ENCODE measurements at regions not wholly inside any gene's neighbourhood (a gene's known extent, or its start where the extent isn't known, plus 50 kb on each side); places are given as distances from the start of the nearest gene placed in this dataset.

DNA sequence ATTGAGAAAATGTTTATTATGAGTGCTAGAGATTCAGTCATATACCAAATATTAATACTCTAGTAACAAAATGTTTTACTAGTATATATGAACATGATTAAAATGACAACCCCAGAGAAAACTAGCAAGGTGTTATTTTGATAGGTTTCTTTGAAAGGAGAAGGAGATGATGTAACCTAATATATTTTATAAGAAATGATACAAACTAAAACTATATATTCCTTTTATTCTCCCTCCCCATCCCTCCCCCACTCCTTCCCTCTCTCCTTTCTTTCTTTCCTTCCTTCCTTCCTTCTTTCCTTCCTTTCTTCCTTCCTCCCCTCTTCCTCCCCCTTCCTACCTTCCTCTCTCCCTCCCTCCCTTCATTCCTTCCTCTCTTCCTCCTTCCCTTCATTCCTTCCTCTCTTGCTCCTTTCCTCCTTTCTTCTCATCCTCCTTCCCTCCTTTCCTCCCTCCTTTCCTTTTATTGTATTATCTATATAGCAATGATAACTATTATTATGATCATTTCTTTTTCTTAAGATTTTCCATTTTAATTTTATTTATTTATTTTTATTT lies 215.3 kb upstream of the MEF2C start:
- no peak for DNase-seq

DNA sequence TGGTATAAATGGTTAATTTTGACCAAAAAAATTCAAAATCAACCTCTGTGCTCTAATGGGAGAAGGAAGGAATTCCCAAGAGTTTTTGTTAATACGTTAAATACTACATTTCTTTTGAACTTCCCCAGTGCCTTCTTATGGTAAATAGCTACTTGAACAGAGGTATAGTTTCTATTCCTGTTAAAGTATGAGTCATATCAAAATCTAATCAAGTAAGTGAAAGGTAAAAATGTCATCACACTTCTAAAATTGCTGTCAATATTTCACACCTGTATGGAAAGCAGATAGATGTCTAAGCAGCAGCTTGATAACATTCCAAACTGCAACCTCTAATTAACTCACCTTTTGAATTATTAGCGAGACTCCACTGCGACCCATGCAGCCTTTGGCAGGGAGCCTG lies 214.1 kb upstream of the MEF2C start:
- DNase-seq = no peak

DNA sequence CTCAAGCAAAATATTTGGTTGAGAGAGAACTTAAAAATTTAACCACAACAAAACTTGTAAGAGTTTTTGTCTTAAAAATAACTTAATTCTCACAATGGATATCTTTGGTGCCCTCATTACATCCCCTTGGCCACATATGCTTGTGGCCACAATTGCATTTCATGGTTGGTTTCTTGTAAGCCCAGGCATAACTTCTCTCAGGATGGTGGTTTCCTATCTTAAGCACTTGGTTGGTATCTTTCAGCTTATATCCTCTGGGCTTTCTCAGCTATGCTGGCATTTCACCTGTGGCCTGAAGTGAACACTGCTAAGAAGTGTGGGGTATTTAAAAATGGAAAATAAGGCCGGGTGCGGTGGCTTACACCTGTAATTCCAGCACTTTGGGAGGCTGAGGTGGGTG lies 212.4 kb upstream of the MEF2C start:
- DNase-seq = no peak

DNA sequence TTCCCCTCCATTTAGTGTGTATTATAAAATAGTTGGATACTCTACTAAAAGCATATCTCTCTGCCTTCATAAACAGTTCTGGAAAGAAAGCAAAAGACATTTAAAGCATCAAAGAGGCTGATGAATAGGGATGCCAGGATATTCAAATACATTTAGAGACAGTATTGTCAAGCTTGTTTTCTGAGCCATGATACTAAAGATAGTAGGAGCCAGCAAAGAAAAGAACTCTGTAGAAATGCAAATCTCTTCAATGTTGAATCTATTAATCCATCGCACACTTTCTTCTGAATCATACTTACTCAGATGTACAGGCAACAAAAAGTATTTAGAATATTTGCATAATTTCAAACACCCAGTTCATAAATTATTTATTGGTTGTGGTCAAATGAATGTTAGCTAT lies 207.1 kb upstream of the MEF2C start:
- DNase-seq = no peak

DNA sequence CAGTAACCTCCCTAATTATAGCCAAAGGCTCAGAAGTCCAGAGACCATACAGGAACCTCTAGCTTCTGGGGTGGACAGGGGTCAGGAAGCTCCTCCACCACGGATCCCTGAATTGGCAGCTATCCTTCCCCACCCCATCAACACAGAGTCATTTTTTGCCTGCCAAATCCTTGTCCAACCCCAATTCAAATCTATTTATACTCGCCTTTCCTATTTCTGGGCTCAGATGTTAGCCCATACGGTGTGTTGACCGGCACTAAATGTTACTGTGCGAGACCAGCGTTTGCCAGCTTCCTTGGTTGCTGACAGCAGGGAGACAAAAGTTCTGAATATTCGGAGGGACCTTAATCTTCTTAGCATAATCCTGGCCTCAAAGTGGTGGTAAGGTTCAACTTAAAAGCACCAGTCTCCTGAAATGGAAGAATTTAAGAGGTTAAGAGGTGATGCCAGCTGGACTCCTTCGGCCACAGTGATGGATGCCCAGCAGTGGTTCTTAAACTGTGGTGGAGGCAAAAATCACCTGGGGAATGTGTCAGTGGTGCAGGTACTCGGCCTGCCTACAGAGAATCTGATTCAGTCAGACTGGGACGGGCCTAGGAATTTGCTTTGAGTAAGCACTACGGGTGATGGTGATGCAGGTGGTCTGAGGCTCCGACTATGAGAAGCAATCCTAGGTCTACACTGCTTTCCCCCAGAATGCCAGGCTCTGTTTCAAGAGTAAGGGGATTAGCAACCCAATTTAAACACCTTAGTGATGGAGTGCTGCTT lies 204.8 kb upstream of the MEF2C start:
- no peak for DNase-seq

DNA sequence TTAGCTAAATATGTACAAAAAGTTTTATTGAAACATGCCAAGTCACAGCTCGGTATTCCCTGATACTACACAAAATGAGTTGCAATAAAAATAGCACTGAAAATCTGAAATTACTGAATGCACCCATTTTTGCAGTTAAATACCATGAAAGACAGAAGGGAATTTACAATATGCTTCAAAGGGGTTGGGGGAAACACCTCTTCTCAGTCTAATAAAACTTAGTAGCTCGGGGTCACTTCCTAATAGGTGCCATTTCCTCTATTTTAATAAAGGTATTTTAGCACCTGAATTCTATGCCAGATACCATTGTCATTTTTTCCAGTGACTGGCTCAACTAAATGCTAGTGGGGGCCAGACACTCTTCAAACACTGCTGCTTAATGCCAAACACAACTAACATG lies 204.1 kb upstream of the MEF2C start:
- no peak for DNase-seq

DNA sequence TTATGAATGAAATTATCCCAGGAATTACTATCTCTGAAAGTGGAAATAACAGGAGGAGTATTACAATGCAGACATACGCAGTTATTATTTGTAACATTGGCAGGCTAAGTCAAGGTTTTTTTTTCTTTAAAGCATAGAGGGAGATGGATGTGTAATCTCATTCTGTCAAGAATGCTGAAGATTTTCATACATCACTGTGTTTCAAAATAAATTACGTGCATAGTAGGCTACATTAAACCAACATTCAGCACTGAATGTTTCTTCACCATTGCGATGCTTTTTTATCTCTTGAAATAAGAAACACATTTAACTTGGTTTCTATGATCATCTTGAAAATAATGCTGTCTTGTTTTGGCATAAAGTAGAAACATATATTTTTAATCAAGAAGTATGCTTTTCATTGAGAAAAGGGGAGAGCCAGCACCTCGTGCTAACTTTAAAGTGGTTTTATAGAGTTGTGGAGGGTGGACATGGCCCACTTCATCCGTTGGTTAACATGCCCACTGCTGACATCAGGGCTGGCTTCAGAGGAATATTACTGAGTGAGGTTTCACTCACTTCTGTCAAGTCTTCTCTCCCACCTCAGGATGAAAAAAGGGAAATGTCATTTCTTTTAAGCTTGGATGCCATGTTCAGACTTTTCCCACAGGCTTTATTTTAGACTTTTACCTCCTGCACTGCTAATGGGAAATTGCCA lies 203.6 kb upstream of the MEF2C start:
- no peak for DNase-seq

DNA sequence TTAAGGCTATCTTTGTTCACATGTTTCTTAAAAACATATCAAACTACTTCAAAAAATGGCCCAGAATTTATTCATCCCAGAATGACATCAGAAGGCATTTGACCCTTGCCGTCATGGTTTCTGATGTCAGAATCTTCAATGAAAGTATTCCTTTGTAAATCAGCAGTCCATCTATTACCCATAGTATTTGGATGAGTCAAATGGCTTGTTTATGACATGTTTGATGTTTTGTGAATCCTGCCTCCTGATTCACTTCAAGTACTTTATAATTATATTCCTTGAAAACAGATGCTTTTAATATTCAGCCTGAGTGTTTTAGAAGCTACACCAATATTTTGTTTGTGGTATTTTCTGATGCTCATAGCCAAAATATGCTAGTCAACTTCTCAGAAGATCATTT lies 200.8 kb upstream of the MEF2C start:
- no peak for DNase-seq

DNA sequence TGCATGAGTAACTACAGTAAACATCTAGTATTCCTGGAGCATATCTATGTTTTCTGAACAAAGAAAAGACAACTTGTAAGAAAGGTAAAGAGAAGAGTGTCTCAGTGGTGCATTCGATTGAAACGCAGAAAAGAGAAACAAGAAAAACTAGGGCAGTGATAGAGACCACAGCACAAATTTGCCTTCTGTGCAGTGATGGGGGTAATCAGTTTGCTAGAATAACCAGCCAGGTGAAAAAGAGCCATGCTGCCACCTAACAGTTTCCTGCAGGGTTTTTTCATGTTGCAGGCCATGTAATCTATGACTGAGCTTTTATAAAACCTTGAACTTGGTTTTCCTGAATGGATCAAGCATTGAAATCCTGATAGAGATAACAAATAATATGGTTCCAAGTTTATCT lies 198.4 kb upstream of the MEF2C start:
- DNase-seq = no peak

DNA sequence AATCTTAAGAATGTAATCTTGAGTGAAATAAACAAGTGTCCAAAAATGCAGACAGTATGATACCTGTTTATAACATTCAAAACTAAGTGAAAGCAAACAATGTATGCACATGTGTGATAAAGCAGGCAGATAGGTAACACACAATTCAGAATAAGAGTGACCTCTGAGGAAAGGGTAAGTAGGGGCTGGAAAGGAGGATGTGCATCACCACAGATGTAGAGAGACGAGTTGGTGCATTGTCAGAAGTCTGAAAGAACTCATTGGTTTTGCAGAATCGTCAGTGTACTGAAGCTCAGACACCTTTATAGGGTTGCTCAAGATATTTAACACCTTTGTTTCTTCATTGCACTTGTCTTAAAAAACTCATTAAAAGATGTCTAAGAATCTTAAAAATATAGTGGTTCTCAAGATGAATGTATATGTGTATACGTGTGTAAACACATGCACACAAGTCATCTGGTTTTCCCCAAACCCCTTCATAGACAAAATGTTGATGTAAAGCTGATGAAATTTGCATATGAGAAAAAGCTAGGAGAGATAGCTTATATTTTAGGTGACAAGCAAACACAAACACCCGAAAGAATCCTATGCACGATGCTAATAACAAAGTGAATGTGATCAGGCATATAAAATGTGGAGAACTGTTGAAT lies 197.6 kb upstream of the MEF2C start:
- no peak for DNase-seq

DNA sequence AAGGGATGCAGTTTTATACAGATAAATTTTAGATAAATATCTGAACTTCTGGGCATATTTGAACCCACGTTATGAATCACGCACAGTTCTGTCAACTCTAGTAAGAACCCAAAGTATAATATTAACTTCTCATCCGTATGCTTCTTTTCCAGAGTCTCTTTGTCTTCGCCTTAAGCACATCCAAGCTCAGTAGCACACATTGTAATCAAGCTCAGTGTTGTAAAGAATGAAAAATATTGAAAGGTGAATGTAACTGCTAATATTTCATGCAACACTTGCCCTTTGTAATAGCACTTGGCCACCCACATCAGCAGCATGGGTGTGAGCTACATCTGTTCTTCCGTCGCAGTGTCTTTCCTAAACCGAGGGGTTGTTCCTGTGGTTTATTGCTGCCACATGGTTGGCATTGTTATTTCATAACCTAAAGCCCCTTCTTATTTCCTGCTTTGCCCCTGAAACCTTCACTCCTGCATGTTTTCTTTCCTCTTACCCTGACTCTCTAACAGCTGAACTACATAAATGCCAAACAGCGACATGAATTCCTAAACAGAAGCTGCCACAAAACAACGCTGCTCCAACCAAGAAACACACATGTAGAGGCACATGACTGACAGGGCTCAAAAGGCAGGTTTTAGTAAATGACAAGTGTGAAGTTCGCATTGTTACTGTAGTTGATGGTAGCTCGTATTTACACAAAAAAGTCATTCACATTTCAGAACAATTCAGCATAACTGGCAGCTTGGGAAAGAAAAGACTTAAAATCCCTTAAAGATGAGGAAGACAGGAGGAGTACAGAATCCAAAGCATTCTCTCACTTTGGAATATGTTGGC lies 190.1 kb upstream of the MEF2C start:
- no peak for DNase-seq

DNA sequence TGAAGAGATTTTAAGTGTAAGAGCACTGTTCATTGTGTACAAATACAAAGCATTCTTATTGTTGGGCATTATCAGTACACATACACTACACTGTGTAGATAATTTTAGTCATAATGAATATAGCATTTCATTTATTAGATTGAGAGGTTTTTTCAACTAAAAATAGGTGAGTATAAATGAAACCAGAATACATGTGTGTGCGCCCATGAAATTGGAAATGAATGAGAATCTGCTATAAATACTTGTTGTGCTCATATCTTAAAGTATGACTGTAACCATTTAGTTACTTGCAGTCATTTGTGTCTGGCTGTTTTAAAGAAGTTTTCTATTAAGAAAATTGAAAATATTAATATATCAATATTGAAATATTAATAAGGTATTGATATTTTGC lies 189.0 kb upstream of the MEF2C start:
- no peak for DNase-seq

DNA sequence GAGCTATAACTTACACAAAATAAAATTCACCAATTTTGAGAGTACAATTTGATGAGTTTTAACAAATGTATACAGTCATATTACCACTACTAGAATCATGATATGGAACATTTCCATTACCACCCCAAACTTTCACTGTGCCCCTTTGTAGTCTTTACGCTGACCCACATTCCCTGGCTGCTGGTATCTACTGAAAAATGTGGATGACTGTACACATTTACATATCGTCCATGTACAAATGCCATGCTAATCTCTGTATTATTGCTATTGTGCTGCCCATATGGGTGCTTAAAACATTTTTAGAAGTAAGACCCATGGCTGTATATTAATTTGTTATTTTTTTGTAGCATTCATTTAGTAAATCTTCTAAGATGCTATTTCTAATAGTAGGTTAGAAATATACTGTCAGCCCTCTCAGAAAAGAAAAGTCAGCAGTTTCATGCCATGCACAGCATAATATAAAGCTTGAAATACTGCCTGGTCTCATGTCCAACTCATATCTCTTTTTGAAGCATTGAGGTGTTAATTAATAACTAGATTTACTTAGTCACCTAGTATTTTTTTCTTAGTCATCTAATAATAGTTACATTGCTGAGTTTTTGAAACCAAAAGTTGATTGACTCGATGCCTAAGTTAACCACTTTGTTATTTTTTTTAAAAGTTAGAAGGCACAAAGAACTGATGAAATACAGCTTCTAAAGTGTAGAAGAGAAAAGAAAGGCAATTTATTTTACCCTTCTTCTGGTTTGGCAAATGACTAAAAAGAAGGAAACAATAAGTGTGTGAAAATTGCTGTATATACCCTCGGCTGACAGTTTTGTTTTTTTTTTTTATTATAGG lies 188.3 kb upstream of the MEF2C start:
- no peak for DNase-seq

DNA sequence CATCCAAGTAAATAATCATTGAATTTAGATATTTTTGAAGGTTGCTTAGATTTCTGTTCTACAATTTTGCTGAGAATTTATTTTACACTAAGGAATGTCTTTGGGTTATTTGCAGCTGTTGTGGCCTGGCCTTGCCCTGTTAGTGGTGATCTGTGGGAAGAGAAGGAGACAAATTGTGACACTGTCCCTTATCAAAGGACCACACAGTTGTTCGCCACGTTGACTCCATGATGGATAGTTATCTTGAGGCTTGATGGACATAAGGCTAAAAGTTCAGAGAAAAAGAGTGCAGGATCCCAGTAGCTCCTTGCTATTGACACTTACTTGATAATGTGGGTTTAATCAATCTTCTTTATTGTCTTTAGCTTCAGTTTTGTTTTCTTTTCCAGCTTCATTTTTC lies 186.6 kb upstream of the MEF2C start:
- DNase-seq = no peak

DNA sequence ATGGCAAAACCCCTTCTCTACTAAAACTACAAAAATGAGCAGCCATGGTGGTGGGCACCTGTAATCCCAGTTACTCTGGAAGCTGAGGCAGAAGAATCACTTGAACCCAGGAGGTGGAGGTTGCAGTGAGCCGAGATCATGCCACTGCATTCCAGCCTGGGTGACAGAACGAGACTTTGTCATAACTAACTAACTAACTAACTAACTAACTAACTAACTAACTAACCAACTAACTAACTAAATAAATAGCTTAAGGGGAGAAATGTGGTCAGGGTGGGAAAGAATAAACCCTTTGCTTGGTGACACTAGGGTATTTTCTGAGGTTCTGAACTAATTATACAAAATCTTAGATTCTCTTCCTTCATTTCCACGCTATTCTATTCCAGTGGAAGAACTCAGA lies 184.4 kb upstream of the MEF2C start:
- no peak for DNase-seq

DNA sequence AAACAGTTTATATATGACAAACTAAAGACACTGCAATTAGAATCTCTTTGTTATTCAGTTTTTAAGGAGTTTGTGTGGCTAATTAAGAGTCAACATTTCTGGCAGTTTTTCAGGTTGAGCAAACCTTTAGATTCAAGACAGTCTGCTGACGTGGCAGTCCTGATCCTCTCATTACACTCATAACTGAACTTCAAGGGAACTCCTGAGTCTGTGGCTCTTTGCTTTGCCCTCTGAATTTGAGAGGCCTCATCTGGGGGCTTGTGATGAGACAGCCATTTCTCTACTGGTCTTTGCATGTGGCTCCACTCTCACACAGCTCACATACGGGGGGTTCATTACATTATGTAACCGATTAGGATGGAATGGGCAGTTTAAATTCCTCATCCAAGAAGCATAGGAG lies 182.9 kb upstream of the MEF2C start:
- DNase-seq = no peak

DNA sequence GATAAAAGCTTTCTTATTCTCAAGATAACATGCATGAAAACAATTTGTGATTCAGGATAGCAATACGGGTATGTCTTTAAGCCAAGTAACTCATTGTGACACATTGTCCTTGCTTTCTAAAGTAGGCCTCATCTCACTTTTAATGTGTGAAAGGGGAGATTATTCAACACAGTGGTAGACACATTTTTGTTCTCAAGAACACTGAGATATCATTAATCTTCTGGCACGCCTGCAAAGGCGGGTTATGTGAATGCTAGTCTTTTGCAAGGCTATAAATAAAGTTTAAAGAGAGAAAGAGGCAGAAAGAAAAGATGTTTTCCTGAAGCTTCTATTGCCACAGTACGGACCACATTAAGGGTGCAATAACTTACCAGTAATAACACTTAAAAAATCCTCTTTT lies 181.8 kb upstream of the MEF2C start:
- no peak for DNase-seq

DNA sequence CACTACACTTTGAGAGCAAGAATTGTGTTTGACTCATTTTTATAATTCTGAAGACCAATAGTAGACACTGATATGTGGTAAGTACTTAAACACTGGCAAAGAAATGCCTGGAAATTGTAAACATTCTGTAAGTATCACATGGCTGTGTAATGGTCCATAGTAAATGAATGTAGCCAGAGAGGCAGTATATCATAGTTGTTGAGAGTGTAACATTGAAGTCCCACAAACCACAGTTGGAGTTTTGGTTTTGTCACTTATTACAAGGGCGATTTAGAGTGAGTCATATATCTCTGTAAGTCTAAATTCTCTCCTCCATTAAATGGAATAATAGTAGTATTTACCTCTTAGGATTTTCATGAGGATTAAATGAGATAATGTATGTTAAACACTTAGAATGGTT lies 181.1 kb upstream of the MEF2C start:
- DNase-seq = no peak

DNA sequence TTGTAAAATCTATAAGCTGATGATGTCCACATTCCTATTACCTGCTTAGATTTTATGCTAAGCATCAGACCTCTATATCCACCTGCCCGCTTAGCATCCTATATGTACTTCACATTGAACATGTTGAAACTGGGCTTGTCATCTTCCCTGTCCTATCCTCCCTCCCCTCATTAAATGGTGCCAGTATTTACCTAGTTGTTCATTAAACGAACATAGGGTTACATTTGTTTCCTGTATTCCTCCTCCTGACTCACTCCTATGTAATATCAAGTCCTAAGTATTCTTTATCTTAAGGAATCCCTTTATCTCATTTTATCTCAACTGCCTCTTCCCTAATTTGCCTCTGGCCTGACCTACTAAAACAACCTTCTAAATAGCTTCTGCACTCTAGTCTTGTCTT lies 177.8 kb upstream of the MEF2C start:
- DNase-seq = no peak

DNA sequence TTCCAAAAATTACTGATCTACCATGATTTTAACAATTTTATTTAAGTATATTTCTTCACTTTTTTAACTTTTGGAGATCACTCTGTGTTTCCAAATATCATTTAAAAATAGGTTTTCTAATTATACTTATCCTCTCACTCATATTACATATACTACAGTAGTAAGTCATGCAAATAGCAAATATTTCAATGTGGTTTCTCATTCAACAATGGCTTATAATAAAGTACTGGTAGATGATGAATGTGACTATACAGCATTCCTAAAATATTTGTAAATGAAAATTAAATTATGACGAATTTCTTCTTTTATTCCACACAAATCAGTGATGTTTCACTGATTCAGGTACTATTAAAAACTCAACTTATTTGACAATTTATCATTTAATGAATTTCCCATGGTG lies 176.3 kb upstream of the MEF2C start:
- no peak for DNase-seq

DNA sequence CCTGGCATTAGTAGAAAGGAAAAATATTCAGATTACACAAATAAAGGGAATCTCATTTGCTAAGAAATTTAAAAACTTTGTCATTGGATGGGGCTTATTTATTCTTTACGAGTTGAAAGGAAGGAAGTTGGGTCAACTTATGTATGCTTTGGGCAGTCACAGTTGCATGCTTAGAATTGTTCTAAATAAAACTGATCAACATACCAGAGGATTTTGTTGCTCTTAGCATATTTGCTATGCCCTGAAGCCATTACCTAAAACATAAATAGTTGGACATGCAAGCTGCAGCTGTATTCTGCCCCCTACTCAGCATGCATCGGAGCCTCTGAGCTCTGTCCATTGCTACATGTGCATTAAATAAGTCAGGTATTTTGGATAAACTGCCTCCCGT lies 172.7 kb upstream of the MEF2C start:
- DNase-seq = no peak

DNA sequence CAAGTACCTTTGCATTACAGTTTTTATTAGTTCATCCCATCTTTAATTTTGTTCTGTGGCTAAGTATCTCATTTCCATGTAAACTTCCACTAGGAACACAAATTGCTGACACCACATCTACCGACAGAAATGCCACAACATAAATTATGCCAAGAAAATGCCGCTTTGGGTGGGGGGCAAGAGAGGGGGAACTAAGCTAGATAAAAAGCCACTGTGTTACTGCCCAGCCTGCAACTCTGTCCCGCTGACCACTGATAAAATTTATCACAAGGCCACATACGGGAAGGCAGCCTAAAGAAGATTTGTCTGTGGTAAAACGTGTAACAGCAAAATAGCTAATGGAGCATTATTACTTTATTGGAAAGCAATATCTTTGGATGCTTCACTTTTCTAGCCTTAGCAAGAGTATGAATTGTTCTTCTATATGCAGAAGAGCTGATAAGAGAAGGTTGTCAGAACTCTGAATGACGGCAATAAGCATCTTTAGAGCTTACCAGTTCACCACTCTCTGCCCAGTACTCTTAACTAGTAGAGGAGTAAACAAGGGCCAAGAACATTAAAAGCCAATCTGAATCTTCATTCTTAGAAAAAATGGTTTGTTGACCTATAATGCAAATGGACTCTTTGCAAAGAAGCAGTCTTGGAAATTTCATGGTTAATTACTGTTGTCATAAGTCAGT lies 172.2 kb upstream of the MEF2C start:
- DNase-seq = no peak
